ENCODE measurements at regions not wholly inside any gene's neighbourhood (a gene's known extent, or its start where the extent isn't known, plus 50 kb on each side); places are given as distances from the start of the nearest gene placed in this dataset.
"Not testable (repeated sequence)": the region's sequence is repeated elsewhere in the genome, so short reads cannot be mapped to it uniquely, and the experiment has no call there.

DNA sequence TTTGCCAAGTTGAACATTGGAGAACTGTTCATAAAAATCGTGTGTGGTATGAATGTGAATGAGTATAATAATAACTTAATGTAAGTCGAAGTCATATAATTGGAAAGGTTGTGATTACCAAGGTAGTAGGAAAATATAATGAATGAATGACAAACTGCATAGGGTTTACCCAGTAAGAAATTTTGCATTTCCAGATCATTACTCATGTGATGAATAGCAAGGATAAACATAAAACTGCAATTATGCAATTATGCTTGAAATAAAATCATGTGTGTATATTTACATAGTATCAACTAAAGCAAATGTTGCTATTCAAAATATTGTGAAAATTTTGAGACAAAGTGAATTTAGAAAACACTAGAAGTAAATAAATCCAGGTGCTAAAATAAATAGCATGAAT, 1108.7 kb upstream of the TMEFF2 start:
- no peak for DNase-seq (ENCODE audit: low read depth)

DNA sequence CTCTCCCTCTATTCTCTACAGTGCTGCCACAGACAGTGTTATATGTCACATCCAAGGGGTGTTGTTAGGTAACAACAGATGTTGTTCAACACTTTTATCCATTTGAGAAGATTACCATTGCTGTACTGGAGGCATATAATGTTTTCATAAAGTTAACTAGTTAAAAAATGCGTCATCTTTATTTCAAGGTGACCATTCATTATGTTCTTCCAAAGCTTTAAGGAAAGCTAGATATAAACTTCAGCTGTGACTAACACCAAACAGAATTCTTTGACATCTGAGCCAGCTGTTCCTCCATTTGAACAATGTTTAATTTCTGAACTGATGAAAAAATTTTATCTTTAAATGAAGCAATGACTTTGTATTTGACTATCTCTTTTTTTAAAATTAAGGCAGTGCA, 1099.6 kb upstream of the TMEFF2 start:
- DNase-seq (ENCODE audit: low read depth) = no peak

DNA sequence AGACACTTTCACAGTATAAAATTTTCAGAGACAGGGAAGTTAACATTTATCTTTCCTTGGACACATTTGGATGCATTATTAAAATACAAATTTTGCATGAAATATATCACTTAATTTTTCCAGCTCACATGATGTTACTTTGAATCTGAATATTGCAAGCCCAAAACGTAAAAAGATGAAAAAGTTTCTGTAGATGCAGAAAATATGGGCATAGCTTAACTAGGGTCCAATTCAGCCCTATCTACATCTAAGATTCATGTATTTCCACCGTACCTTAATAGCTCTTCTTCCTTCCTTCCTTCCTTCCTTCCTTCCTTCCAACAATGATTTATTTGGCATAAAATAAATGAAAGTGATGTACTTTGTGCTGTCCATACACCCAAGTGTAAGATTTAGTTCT, 1084.6 kb upstream of the TMEFF2 start:
- DNase-seq (ENCODE audit: low read depth) = no peak

DNA sequence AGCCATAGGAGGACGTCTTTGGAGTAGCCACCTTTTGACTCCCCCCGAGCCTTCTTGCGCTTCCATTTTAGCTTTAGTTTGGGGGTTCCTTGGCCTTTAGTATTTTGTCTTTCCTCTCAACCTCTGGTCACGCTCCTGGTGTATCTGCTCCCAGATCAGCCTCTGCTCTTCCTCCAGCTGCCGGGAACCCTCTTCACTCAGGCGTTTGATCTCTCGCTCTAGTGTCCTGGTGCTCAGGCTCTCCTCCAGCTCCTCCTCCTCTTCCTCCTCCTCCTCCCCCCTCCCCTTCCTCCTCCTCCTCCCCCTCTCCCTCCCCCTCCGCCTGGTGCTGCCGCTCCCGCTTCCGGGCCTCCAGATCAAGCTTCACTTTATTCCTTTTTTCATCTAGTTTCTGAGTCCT, 1082.3 kb upstream of the TMEFF2 start:
- no peak for DNase-seq (ENCODE audit: low read depth)

DNA sequence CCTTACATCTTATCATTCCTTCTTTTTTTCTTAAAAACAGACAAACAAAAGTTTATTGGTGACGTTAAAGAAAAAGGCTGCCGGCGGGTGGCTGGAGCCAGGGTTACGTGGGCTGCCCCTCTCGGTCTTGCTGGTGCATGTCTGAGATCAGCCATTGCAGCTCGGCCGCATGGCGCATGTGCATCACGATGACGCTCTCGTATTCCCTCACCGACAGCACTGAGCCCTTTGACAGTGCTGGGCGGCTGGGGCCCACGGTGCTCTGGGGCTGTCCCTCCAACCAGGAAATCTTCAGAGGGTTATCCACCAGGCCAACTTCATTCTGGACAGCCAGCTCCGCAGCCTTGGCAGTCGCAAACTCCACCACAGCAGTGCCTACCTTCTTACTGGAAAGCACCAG, 1081.8 kb upstream of the TMEFF2 start:
- no peak for DNase-seq (ENCODE audit: low read depth)

DNA sequence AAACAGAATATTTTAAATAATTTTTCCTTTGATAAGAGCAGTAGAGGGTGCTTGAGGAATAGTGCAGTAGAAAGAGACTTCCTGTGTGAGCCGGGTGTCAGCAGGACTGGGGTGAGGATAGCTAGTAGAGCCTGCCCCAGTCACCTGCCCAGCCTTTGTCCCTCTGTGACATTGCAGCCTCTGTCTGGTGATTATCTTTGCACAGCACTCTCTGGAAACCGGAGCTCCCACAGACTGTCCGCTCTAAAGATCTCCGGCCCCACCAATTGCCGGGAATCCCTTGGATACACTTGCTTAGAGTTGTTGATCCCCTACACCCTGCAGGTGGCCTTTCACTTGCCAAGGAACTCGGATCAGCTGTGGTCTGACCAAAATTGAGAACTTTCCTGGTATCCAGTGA, 1081.3 kb upstream of the TMEFF2 start:
- no peak for DNase-seq (ENCODE audit: low read depth)

DNA sequence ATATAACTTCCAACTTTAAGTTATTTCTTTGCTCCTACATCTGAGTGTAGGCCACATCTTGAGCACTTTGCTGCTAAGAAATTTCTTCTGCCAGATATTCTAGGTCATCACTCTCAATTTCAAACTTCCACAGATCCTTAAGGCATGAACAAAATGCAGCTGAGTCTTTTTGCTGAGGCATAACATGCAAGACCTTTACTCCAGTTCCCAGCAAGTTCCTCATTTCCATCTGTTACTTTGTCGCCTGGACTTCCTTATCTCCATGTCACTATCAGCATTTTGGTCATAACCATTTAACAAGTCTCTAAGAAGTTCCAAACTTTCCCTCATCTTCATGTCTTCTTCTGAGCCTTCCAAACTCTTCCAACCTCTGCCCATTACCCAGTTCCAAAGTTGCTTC, 1077.3 kb upstream of the TMEFF2 start:
- DNase-seq (ENCODE audit: low read depth) = no peak

DNA sequence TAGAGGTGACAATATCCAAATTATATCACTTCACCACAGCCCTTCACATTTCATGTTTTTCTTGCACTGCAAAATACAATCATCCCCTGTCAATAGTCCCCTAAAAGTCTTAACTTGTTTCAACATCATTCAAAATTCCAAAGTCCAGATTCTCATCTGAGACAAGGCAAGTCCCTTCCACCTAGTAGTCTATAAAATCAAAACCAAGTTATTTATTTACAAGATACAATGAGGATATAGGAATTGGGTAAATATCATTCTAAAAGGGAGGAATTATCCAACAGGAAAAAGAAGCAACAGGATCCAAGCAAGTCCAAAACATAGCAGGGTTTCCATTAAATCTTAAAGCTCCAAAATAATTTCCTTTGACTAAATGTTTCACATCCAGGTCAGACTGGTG, 1076.1 kb upstream of the TMEFF2 start:
- no peak for DNase-seq (ENCODE audit: low read depth)

DNA sequence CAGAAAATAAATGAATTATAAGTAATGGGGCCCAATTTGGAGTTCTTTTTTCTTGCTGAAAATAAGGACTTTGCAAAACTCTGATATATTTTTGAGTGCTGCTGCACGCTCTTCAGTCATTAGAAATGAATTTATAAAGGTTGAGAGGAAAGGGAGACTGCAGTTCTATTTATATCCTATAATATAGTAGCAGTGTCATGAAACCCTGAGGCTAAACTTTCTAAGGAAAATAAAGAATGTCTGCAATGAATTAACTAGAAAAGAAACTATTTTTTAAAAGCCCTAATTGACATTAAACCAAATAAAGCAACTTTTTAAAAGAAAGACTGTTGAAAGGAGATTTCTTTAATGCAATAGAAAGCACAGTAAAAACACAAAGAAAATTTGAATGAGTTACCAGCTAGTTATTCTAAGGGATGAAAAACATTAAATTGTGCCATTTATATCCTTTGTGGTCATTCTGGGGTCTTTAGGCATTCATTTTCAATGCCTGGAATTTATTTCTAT, 1072.8 kb upstream of the TMEFF2 start:
- no peak for DNase-seq (ENCODE audit: low read depth)

DNA sequence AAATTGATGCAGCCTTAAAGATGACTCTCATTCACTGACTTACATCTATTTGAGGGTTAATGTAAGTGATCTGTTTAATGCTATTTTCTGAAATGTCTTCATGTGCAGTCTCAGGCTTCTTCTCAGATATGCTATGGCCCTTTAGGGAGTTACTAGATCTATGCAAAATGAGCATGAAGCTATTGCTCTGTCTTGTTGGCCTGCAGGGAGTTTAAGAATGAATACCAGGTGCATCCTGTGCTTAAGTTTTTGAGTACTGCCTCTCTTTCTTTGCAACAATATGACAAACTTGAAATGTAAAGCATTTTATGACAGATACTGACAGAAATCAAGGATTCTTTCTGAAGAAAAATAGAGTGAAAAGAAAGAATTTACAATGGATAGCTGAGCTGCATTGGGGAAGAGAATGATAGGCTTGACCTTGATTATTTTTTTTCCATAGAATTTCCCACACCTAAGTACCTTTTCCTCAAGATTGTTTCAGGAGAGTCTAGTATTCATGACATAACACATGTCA, 1058.3 kb upstream of the TMEFF2 start:
- no peak for DNase-seq (ENCODE audit: low read depth)

DNA sequence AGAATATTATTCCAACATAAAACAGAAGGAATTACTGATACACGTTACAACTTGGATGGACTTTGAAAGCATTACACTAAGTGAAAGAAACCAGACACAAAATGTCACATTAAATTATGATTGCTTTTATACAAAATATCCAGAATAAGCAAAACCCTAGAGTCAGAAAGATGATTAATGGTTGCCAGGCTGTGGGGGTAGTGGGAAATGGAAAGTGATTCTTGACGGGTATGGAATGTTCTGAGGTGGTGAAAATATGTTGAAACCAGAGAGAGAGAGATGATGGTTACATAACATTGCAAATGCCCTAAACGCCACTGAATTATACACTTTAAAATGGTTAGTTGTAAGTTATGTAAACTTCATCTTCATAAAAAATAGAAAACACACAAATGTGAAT, 1057.2 kb upstream of the TMEFF2 start:
- no peak for DNase-seq (ENCODE audit: low read depth)

DNA sequence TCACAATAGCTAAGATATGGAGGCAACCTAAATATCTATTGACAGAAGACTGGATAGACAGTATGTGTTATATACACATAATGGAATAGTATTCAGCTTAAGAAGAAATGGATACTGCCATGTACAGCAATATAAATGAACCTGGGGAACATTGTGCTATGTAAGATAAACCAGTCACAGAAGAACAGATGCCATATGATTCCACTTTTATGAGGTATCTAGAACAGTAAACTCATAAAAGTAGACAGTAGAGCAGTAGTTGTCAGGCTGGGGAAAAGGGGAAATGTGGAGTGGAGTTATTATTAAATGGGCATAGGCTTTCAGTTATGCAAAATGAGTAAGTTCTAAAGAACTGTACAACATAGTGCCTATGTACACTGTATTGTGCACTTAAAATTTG, 1055.7 kb upstream of the TMEFF2 start:
- DNase-seq (ENCODE audit: low read depth) = no peak

DNA sequence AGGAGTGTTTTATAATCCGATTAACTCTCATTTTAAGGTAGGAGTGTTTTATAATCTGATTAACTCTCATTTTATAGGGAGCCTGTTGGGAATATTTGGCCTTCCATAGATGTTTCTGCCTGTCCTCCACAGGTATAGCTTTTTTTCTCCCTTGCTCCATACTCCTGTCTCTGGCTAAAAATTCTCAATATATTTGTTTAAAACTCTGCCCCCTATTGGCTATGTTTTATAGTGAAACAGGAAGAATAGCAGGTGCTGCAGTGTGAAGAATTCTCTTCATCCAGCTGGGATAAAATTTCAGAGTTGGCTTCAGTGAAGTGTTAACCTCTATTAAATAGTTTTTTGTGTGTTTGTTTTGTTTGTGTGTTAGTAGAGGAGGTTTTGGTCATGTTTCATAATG, 1046.0 kb upstream of the TMEFF2 start:
- no peak for DNase-seq (ENCODE audit: low read depth)

DNA sequence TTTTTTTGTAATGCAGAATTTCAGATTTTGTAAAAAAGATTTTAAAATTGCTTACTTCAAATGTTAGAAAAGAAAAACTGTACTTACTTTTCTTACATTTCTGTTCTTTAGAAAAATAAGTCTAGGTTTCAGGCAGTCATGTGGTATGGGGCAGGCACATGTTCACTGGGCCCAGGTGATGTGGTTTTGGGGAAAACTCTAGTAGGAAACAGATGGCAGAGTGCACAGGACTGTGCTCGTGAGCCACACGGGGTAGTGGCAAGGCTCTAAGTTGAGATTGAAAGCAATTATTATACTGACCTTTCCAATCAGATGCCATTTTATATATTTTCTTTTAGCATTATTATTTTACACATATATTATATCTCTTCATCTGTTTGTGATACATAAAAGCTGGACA, 1036.9 kb upstream of the TMEFF2 start:
- DNase-seq (ENCODE audit: low read depth) = no peak

DNA sequence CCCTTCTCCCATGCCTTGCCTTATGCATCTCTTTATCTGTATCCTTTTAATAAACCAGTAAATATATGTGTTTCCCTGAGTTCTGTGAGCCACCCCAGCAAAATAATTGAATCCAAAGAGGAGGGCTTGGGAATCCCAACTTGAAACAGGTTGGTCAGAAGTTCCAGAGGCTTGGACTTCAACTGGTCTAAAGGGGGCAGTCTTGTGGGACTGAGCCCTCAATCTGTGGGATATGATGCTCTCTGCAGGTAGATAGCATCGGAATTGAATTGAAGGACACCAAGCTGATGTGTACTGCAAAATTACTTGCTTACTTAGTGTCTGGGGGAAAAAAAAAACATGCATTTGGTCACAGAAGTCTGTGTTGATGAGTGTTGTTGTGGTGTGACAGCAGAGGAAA, 1033.5 kb upstream of the TMEFF2 start:
- DNase-seq (ENCODE audit: low read depth) = no peak

DNA sequence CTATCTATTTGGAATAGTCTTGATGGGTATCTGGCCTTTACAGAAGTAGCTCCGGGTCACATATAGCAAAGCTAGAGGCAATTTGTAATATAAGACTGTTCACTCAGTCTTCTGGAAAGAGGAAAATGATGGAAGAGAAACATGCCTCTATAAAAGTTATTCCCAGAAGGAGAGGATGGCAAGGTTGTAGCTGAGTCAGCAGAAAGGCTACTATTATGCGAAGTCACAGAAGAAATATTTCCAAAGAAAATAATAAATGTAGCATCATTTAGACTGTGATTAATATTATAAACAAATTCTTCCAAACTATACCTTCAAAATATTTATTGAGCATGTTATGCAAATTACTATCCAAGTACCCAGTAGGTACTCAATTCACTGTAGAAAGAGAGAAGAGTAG, 1027.7 kb upstream of the TMEFF2 start:
- DNase-seq (ENCODE audit: low read depth) = no peak

DNA sequence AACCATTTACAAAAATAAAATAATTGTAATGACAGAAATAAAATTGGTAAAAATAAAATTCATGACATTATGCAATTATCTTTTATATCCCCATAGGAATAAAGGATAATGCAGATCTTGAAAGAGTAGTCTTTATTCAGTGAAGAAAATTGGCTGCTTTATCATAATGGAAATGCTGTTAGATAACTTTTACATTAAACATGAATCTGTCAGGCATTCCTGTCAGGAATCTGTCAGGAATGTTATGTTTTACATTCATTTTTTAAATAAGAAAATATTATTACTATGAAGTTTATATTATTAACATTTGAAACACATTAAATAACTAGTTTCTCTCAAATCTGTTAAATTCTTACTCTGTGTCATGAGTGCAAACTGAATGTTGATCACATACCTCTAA, 1024.7 kb upstream of the TMEFF2 start:
- DNase-seq (ENCODE audit: low read depth) = no peak

DNA sequence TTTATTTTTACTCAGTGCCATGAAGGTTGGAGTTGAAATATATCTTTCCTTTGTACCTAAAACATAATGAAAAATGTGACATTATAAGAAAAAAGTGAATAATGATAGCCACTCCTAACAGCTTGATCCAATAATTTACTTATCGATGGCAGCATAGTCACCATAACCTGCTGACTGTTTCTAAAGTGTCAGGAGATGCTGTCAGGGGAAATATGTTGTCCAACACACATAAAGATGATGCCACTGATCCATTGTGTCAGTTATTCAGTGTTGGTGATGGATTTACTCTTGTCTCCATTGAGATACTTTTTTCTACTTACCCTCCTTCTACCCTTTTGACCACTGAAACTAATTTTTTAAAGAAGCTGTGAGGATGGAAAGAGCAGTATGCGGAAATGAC, 1006.9 kb upstream of the TMEFF2 start:
- DNase-seq (ENCODE audit: low read depth) = no peak

DNA sequence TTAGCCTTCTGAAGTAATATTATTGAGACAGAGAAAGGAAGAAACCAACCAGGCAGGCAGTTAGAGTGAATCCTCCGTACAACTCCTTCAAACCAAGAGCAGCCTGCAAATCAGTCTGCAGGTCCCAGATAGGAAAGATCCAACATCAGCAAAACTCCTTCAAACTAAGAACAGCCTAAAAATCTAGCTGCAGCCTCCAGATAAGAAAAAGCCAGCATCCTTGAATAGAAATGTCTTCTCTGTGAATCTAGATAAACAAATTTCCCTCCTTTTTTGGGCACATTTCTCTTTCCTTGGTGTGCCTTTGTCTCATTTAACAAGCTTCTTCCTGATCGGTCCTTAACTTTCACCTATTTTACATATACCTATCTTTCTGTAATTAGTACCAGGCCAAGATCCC, 1004.6 kb upstream of the TMEFF2 start:
- DNase-seq (ENCODE audit: low read depth) = no peak

DNA sequence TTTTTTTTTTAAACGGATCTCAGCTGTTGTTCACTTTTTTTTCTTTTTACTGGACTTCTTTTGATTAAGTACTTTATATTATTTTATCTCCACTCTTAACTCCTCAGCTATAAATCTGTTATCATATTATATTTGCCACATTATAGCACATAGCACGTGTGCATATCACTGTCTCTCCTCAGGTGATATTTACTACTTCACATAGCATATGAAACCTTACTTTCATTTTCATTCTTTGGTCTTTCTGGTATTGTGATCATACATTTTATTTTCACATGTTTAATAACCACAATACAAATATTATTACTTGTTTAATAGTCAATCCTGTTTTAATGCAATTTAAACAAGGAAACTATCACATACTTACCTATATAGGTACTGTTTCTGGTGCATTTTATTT, 993.1 kb upstream of the TMEFF2 start:
- no peak for DNase-seq (ENCODE audit: low read depth)

DNA sequence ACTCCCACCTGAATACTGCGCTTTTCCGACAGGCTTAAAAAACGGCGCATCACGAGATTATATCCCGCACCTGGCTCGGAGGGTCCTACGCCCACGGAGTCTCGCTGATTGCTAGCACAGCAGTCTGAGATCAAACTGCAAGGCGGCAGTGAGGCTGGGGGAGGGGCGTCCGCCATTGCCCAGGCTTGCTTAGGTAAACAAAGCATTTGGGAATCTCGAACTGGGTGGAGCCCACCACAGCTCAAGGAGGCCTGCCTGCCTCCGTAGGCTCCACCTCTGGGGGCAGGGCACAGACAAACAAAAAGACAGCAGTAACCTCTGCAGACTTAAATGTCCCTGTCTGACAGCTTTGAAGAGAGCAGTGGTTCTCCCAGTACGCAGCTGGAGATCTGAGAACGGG, 976.2 kb upstream of the TMEFF2 start:
- not testable (repeated sequence) for DNase-seq (ENCODE audit: low read depth)

DNA sequence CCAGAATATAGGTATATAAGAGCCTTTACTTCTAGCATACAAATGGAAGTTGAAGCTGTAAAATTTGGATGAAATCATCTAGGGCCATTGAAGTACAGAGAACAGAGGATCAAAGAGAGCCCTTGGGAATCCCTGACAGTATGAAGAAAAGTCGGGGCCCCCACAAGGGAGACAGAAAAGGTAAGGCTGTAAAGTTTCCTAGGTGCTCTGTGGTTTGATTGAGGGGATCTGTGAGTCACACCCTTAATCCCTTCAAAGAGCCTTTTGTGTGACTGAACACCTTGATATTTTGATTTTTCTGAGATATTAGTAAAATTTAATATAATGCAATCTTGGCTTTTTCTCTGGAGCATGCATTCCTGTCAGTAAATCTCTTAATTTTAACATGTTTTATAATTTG, 961.7 kb upstream of the TMEFF2 start:
- DNase-seq (ENCODE audit: low read depth) = no peak

DNA sequence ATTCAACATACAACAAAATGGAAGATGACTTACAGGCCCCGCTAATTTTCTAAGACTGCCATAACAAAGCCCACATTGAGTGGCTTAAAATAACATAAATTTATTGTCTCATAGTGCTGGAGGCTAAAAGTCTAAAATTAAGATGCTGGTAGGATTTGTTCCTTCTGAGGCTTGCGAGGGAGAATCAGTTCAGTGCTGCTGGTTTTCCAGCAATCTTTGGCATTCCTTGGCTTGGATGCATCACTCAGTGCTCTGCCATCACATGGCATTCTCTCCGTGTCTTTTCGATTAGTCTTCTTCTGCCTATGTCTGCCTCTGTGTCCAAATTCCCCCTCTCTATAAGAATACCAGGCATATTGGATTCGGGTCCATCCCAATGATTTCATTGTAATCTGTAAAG, 959.3 kb upstream of the TMEFF2 start:
- DNase-seq (ENCODE audit: low read depth) = no peak

DNA sequence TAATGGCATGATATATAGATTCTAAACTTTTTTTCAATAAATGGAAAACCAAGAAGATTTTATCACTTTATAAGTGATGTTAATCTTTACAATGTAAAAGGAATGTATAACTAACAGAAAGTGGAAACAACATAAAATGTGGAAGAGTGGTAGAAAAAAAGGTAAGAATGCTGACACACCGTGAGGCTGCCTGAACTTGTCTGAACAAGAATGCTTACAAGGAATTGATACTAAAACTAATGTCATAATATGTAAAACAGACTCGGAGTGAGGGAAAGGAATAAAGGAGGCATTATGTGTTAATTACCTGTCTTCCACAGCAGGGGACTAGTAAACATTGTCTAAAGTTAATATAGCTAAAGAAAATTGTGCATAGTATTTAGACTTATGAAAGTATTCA, 958.8 kb upstream of the TMEFF2 start:
- no peak for DNase-seq (ENCODE audit: low read depth)

DNA sequence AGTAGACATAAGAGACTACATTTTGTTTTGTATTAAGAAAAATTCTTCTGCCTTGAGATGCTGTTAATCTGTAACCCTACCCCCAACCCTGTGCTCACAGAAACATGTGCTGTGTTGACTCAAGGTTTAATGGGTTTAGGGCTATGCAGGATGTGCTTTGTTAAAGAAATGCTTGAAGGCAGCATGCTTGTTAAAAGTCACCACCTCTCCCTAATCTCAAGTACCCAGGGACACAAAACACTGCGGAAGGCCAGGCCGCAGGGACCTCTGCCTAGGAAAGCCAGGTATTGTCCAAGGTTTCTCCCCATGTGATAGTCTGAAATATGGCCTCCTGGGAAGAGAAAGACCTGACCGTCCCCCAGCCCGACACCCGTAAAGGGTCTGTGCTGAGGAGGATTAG, 947.7 kb upstream of the TMEFF2 start:
- not testable (repeated sequence) for DNase-seq (ENCODE audit: low read depth)

Measured in activated T-helper 9 cell treated with anti-CD3 and anti-CD28 coated beads, Interleukin-2, amount 50 U/mL, for 16 hours (primary cell).